BE2C (cell line): ENCODE measurements at regions not wholly inside any gene's neighbourhood (a gene's known extent, or its start where the extent isn't known, plus 50 kb on each side); places are given as distances from the start of the nearest gene placed in this dataset.

Experiments used
- DNase-seq: peaks from one replicate; pipeline ENCODE4 v3.0.0-alpha.2; 2020
- H3K27me3 ChIP-seq: fragments of 250-450 bp; sonication (Bioruptor Pico); 2 replicates; pipeline ENCODE4 v1.5.1; 2020; ENCODE audit warnings: mild to moderate bottlenecking
- H3K36me3 ChIP-seq: fragments of 250-450 bp; sonication (Bioruptor Pico); 2 replicates; pipeline ENCODE4 v1.5.1; 2020; ENCODE audit warnings: mild to moderate bottlenecking
- H3K4me1 ChIP-seq: fragments of 250-450 bp; sonication (Bioruptor Pico); 2 replicates; pipeline ENCODE4 v1.5.1; 2020
- H3K4me3 ChIP-seq: 2 replicates; pipeline ENCODE4 v1.5.1; 2011; ENCODE audit warnings: low read depth, low read length
- H3K9me3 ChIP-seq: fragments of 250-450 bp; sonication (Bioruptor Pico); 2 replicates; pipeline ENCODE4 v1.5.1; 2020
- CTCF ChIP-seq: IDR thresholded peaks from 2 replicates; pipeline ENCODE4 v1.5.1; 2012; ENCODE audit warnings: mild to moderate bottlenecking, low read depth, low read length

DNA sequence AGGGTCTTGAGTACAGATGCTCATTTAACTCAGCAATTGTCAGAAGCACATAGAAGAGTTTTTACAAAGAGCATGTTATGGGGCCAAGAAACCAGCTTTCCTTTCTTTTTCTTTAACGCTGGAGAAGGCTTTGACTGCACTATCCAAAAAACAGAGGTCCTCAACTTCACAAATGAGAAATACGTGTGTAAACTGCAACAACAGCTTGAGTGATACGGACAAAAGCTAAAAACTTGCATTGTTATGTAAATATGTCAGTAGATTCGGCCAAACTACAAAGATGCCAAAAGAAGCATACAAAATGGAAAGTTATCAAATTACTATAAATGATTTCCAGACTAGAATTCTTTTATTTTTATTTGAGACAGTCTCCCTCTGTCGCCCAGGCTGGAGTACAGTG, 62.4 kb upstream of the C10orf90 start:
- no peak for DNase-seq
- Histone ChIP-seq H3K4me3 (no peak overlapping the region), H3K4me1 (no peaks in the 10 kb centered on the region), H3K36me3 (no peaks in the 10 kb centered on the region), H3K27me3 (no peaks in the 10 kb centered on the region), H3K9me3 (no peaks in the 10 kb centered on the region)
- no peak for TF ChIP-seq CTCF

- Histone ChIP-seq H3K4me1 (no peaks in the 10 kb centered on the region), H3K27me3 (no peaks in the 10 kb centered on the region), H3K36me3 (no peaks in the 10 kb centered on the region), H3K4me3 (no peak overlapping the region), H3K9me3 (no peaks in the 10 kb centered on the region)
- no peak for TF ChIP-seq CTCF
- no peak for DNase-seq
Observed at GRCh38 chr10:126734015-126734414, 63.5 kb upstream of the C10orf90 start.

DNA sequence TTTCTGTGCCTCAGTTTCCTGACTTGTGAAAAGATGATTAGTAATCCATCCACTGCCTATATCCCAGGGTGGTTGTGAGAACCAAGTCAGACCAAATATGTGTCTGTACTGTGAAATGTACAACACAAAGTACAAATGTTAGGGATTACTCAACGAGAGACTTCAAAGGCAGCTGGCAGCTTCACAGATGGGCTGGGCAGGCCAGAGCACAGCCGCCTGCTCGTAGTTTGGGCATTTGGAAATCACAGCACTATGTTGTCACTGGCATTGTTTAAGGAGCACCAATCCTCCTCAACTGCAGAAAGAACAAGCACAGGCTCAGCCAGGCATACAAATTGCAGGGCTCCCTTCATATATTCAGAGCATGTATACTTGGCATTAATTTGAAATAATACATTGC, 64.5 kb upstream of the C10orf90 start:
- H3K36me3 ChIP-seq, result no peaks in the 10 kb centered on the region
- no peaks in the 10 kb centered on the region for H3K4me1 ChIP-seq
- no peaks in the 10 kb centered on the region for H3K9me3 ChIP-seq
- no peak for DNase-seq
- H3K27me3 ChIP-seq, result no peaks in the 10 kb centered on the region
- TF ChIP-seq CTCF, result no peak
- no peak overlapping the region for H3K4me3 ChIP-seq

- no peak for TF ChIP-seq CTCF
- Histone ChIP-seq H3K4me1 (no peaks in the 10 kb centered on the region), H3K9me3 (no peaks in the 10 kb centered on the region), H3K27me3 (no peaks in the 10 kb centered on the region), H3K36me3 (no peaks in the 10 kb centered on the region), H3K4me3 (no peak overlapping the region)
- no peak for DNase-seq
Observed at GRCh38 chr10:126736142-126736541, 65.6 kb upstream of the C10orf90 start.

GRCh38 chr10:126736727-126737126, 66.2 kb upstream of the C10orf90 start:
- TF ChIP-seq CTCF, result no peak

GRCh38 chr10:126738001-126738400, 67.5 kb upstream of the C10orf90 start:
- Histone ChIP-seq H3K27me3 (no peaks in the 10 kb centered on the region), H3K9me3 (no peaks in the 10 kb centered on the region)

More at GRCh38 chr10:126736727-126737126, 66.2 kb upstream of the C10orf90 start:
- no peak for DNase-seq
- no peak overlapping the region for H3K4me3 ChIP-seq
- H3K9me3 ChIP-seq, result no peaks in the 10 kb centered on the region
- no peaks in the 10 kb centered on the region for H3K36me3 ChIP-seq
- no peaks in the 10 kb centered on the region for H3K27me3 ChIP-seq
- H3K4me1 ChIP-seq, result no peaks in the 10 kb centered on the region

More at GRCh38 chr10:126738001-126738400, 67.5 kb upstream of the C10orf90 start:
- Histone ChIP-seq H3K4me1 (no peaks in the 10 kb centered on the region), H3K4me3 (no peak overlapping the region), H3K36me3 (no peaks in the 10 kb centered on the region)
- no peak for TF ChIP-seq CTCF
- no peak for DNase-seq
